ENCODE measurements at regions not wholly inside any gene's neighbourhood (a gene's known extent, or its start where the extent isn't known, plus 50 kb on each side); places are given as distances from the start of the nearest gene placed in this dataset.
"Not testable (repeated sequence)": the region's sequence is repeated elsewhere in the genome, so short reads cannot be mapped to it uniquely, and the experiment has no call there.

DNA sequence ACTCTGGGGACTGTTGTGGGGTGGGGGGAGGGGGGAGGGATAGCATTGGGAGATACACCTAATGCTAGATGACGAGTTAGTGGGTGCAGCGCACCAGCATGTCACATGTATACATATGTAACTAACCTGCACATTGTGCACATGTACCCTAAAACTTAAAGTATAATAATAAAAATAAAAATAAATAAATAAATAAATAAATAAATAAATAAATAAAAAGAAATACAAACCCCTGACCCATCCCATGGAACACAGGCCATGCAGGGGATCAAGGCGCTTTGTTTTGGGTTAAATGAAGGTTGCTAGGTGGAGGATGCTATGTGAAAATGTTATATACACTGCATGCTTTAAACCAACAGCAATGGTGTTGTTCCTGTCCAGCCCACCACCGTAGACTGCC is 184.7 kb downstream of the C6orf118 start:
- TF ChIP-seq, protein P1, sequence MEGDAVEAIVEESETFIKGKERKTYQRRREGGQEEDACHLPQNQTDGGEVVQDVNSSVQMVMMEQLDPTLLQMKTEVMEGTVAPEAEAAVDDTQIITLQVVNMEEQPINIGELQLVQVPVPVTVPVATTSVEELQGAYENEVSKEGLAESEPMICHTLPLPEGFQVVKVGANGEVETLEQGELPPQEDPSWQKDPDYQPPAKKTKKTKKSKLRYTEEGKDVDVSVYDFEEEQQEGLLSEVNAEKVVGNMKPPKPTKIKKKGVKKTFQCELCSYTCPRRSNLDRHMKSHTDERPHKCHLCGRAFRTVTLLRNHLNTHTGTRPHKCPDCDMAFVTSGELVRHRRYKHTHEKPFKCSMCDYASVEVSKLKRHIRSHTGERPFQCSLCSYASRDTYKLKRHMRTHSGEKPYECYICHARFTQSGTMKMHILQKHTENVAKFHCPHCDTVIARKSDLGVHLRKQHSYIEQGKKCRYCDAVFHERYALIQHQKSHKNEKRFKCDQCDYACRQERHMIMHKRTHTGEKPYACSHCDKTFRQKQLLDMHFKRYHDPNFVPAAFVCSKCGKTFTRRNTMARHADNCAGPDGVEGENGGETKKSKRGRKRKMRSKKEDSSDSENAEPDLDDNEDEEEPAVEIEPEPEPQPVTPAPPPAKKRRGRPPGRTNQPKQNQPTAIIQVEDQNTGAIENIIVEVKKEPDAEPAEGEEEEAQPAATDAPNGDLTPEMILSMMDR (IDR thresholded peaks at IDR 0.05) = not testable (repeated sequence)
- TF ChIP-seq POLR2A, EP300 (IDR thresholded peaks at IDR 0.05): not testable (repeated sequence)

All from tibial nerve (tissue), 4 donors.